Peyer's patch (tissue), 4 donors: ENCODE measurements at regions not wholly inside any gene's neighbourhood (a gene's known extent, or its start where the extent isn't known, plus 50 kb on each side); places are given as distances from the start of the nearest gene placed in this dataset.

ENCODE experiments used
- CTCF ChIP-seq, 6 experiments: fragments of 450-650 bp in 4 of 6; fragments of 200-600 bp in 2 of 6; sonication (generic) in 1 of 6; IDR thresholded peaks; one replicate each; pipeline ENCODE4 v1.5.1; 2017 to 2019; ENCODE audit warnings: antibody characterized with exemption in 6 of 6, mild to moderate bottlenecking in 3 of 6, moderate library complexity in 1 of 6
- POLR2A ChIP-seq, 2 donors: fragments of 450-650 bp; IDR thresholded peaks; one replicate each; pipeline ENCODE4 v1.5.1; 2017; ENCODE audit warnings: antibody characterized with exemption in 2 of 2, mild to moderate bottlenecking in 2 of 2, moderate library complexity in 2 of 2

GRCh38 chr10:31728698-31729224 is 199.9 kb downstream of the ARHGAP12 start:
- TF ChIP-seq POLR2A (IDR thresholded peaks at IDR 0.05) (no peak), CTCF (IDR thresholded peaks at IDR 0.05) (no peak)
